B cell (primary cell): ENCODE measurements at regions not wholly inside any gene's neighbourhood (a gene's known extent, or its start where the extent isn't known, plus 50 kb on each side); places are given as distances from the start of the nearest gene placed in this dataset.

Experiments
- ATAC-seq: fragments of 200-7000 bp; cut with Tn5 transposase; one replicate; pipeline ENCODE4 v1.10.0; 2021; ENCODE audit warnings: low read depth, mild to moderate bottlenecking, moderate number of reproducible peaks, moderate library complexity
- CTCF ChIA-PET: fragments of 350-600 bp; sonication (Branson Sonifier 250); formaldehyde crosslinking; loops from one replicate; lab custom pipeline; 2021; ENCODE audit warnings: antibody characterized with exemption, inconsistent platforms; lab: Charles Lee
- POLR2A ChIA-PET: fragments of 350-600 bp; sonication (Branson Sonifier 250); formaldehyde crosslinking; loops from one replicate; lab custom pipeline; 2021; ENCODE audit warnings: antibody characterized with exemption; lab: Charles Lee
- DNase-seq: peaks from one replicate; pipeline ENCODE4 v3.0.0; 2013
- H2AFZ ChIP-seq: 2 replicates; pipeline ENCODE4 v1.6.1; 2012; ENCODE audit warnings: mild to moderate bottlenecking, low read depth, low read length; ENCODE audit not compliant: insufficient read depth, poor library complexity, severe bottlenecking
- H3K27ac ChIP-seq, 2 donors: 1 replicate in 1 of 2; 2 replicates in 1 of 2; pipeline ENCODE4 v1.5.1; 2012 to 2013; ENCODE audit warnings: low read length in 2 of 2, mild to moderate bottlenecking in 2 of 2, moderate library complexity in 1 of 2
- H3K27me3 ChIP-seq, 4 experiments: fragments of 200-600 bp in 1 of 4; sonication (generic) in 1 of 4; replicated peaks in 1 of 4; 1 replicate in 2 of 4; 2 replicates in 2 of 4; pipeline versions ENCODE4 v1.6.1 to v1.7.0; 2013 to 2016; ENCODE audit warnings: low read length in 3 of 4, mild to moderate bottlenecking in 2 of 4, mixed read lengths in 1 of 4, moderate library complexity in 1 of 4; ENCODE audit not compliant: insufficient read depth in 4 of 4, control insufficient read depth in 3 of 4; ENCODE audit errors: control extremely low read depth in 1 of 4
- H3K36me3 ChIP-seq, 2 experiments: replicated peaks in 1 of 2; 1 replicate in 1 of 2; 2 replicates in 1 of 2; pipeline versions ENCODE4 v1.6.1 to v1.7.1; 2013; ENCODE audit warnings: low read length in 1 of 2; ENCODE audit not compliant: insufficient read depth in 2 of 2, control insufficient read depth in 1 of 2; ENCODE audit errors: control extremely low read depth in 1 of 2, extremely low read depth in 1 of 2
- H3K4me1 ChIP-seq, 2 donors: fragments of 200-600 bp in 1 of 2; sonication (generic) in 1 of 2; 1 replicate in 1 of 2; 2 replicates in 1 of 2; pipeline versions ENCODE4 v1.5.1 to v1.6.1; 2013 to 2017; ENCODE audit warnings: low read length in 2 of 2; ENCODE audit not compliant: control insufficient read depth in 2 of 2, insufficient read depth in 2 of 2
- H3K4me2 ChIP-seq: replicated peaks from 2 replicates; pipeline ENCODE3; 2012; ENCODE audit warnings: mild to moderate bottlenecking, low read depth, low read length; ENCODE audit not compliant: poor library complexity, severe bottlenecking
- H3K4me3 ChIP-seq, 5 experiments: fragments of 200-600 bp in 1 of 5; sonication (generic) in 1 of 5; 1 replicate in 3 of 5; 2 replicates in 2 of 5; pipeline versions ENCODE4 v1.5.1 to v1.7.0; 2011 to 2016; ENCODE audit warnings: low read length in 4 of 5, mild to moderate bottlenecking in 4 of 5, low read depth in 2 of 5, control low read depth in 1 of 5, moderate library complexity in 1 of 5; ENCODE audit not compliant: insufficient read depth in 1 of 5; ENCODE audit errors: control extremely low read depth in 1 of 5, extremely low read depth in 1 of 5
- H3K79me2 ChIP-seq: fragments of 200-600 bp; sonication (generic); one replicate; pipeline ENCODE4 v1.6.0; 2016; ENCODE audit warnings: low read length; ENCODE audit not compliant: control insufficient read depth, insufficient read depth
- H3K9ac ChIP-seq: fragments of 200-600 bp; sonication (generic); 2 replicates; pipeline ENCODE4 v1.6.1; 2017; ENCODE audit warnings: mild to moderate bottlenecking, low read length, moderate library complexity
- H3K9me3 ChIP-seq, 3 donors: one replicate each; pipeline versions ENCODE4 v1.6.1 to v1.7.1; 2013; ENCODE audit warnings: low read length in 2 of 3; ENCODE audit not compliant: control insufficient read depth in 2 of 3, insufficient read depth in 1 of 3; ENCODE audit errors: control extremely low read depth in 1 of 3
- H4K20me1 ChIP-seq: 2 replicates; pipeline ENCODE4 v1.6.0; 2012; ENCODE audit warnings: mild to moderate bottlenecking, low read length; ENCODE audit not compliant: insufficient read depth, control insufficient read depth, poor library complexity, severe bottlenecking
- H3K27ac Mint-ChIP-seq: one replicate; pipeline ENCODE4 v1.8.0; 2021; ENCODE audit warnings: mixed read lengths
- H3K27me3 Mint-ChIP-seq: one replicate; pipeline ENCODE4 v1.8.0; 2021; ENCODE audit warnings: mixed read lengths
- H3K4me1 Mint-ChIP-seq: one replicate; pipeline ENCODE4 v1.8.0; 2021; ENCODE audit warnings: mixed read lengths
- H3K4me3 Mint-ChIP-seq: one replicate; pipeline ENCODE4 v1.8.0; 2021; ENCODE audit warnings: mixed read lengths
- H3K9me3 Mint-ChIP-seq: one replicate; pipeline ENCODE4 v1.8.0; 2022; ENCODE audit warnings: mixed read lengths; ENCODE audit not compliant: insufficient read depth
- CTCF ChIP-seq: fragments of 200-600 bp; IDR thresholded peaks from one replicate; pipeline ENCODE4 v1.8.0; 2022; ENCODE audit warnings: antibody characterized with exemption, mild to moderate bottlenecking
- EZH2 ChIP-seq: IDR thresholded peaks from 2 replicates; pipeline ENCODE4 v1.6.1; 2012; ENCODE audit warnings: borderline replicate concordance, low read depth, mild to moderate bottlenecking, moderate library complexity, low read length; ENCODE audit not compliant: insufficient read depth, poor library complexity, severe bottlenecking
- WGBS: methylation state at CpG from one replicate; pipeline ENCODE4 v1.1.5; 2013; ENCODE audit warnings: missing lambda C conversion rate; ENCODE audit not compliant: insufficient coverage; 5-methylcytosine and 5-hydroxymethylcytosine counted together
- intact Hi-C: fragments of 100-400 bp; cut with micrococcal nuclease; formaldehyde crosslinking; loops from one replicate; pipeline ENCODE4 v1.10.0; 2022

GRCh38 chr18:38576916-38577315, 1011.3 kb upstream of the CELF4 start:
- no peaks in the 10 kb centered on the region for H3K36me3 ChIP-seq
- no peak overlapping the region for H3K27ac Mint-ChIP-seq
- no CpG with 5 or more reads among the region's 4 CpGs for WGBS
- intact Hi-C loops = no loop called here
- no peak overlapping the region for H3K4me2 ChIP-seq
- ChIA-PET CTCF (no interaction called here), POLR2A (no interaction called here)
- no peak overlapping the region for H3K4me3 Mint-ChIP-seq
- no peak overlapping the region for H2AFZ ChIP-seq
- no peaks in the 10 kb centered on the region for H3K9me3 ChIP-seq
- H3K9me3 Mint-ChIP-seq = peaks cover 2% of the 10 kb centered on the region
- no peaks in the 10 kb centered on the region for H3K4me1 Mint-ChIP-seq
- TF ChIP-seq EZH2 = no peak
- no peak for TF ChIP-seq CTCF
- ATAC-seq (no peak), DNase-seq (no peak)
- no peaks in the 10 kb centered on the region for H4K20me1 ChIP-seq
- H3K27me3 Mint-ChIP-seq = no peaks in the 10 kb centered on the region
- no peak overlapping the region for H3K27ac ChIP-seq
- no peak overlapping the region for H3K9ac ChIP-seq
- no peaks in the 10 kb centered on the region for H3K4me1 ChIP-seq
- H3K4me3 ChIP-seq = no peak overlapping the region
- H3K79me2 ChIP-seq = no peaks in the 10 kb centered on the region
- no peaks in the 10 kb centered on the region for H3K27me3 ChIP-seq

GRCh38 chr18:38576349-38576748, 1010.8 kb upstream of the CELF4 start:
- H3K27ac Mint-ChIP-seq = no peak overlapping the region

More at GRCh38 chr18:38576349-38576748, 1010.8 kb upstream of the CELF4 start:
- ChIA-PET CTCF (no interaction called here), POLR2A (no interaction called here)
- Histone ChIP-seq H3K4me2 (no peak overlapping the region), H2AFZ (no peak overlapping the region), H3K79me2 (no peaks in the 10 kb centered on the region), H3K9me3 (no peaks in the 10 kb centered on the region), H3K4me1 (no peaks in the 10 kb centered on the region), H3K27ac (no peak overlapping the region), H3K27me3 (no peaks in the 10 kb centered on the region), H3K36me3 (no peaks in the 10 kb centered on the region), H4K20me1 (no peaks in the 10 kb centered on the region), H3K4me3 (no peak overlapping the region), H3K9ac (no peak overlapping the region)
- DNase-seq = no peak
- Mint-ChIP-seq H3K27me3 (no peaks in the 10 kb centered on the region), H3K4me1 (no peaks in the 10 kb centered on the region), H3K9me3 (peaks cover 2% of the 10 kb centered on the region), H3K4me3 (no peak overlapping the region)
- WGBS = no CpG with 5 or more reads among the region's 1 CpG
- no peak for TF ChIP-seq EZH2
- TF ChIP-seq CTCF = no peak
- intact Hi-C loops = no loop called here
- no peak for ATAC-seq
